ENCODE measurements at regions not wholly inside any gene's neighbourhood (a gene's known extent, or its start where the extent isn't known, plus 50 kb on each side); places are given as distances from the start of the nearest gene placed in this dataset.

- H3K36me3 ChIP-seq (ENCODE audit: low read depth), result no peaks in the 10 kb centered on the region
- TF ChIP-seq EZH2phosphoT487 (IDR thresholded peaks at IDR 0.05; ENCODE audit: insufficient read depth, low read depth) (no peak), EZH2 (IDR thresholded peaks at IDR 0.05; ENCODE audit: insufficient read depth, poor library complexity, severe bottlenecking) (no peak)
- H3K9me3 ChIP-seq (ENCODE audit: low read depth), result no peaks in the 10 kb centered on the region
- in situ Hi-C loops (cut with MboI), result no loop called here
- H3K79me2 ChIP-seq (ENCODE audit: insufficient read depth), result no peaks in the 10 kb centered on the region
- no peak for DNase-seq
- WGBS, 2 experiments (ENCODE audit: low coverage in 1 of 2, low lambda C conversion rate in 2 of 2, missing lambda C conversion rate in 2 of 2), result 71 to 93% methylated on average over 3 to 4 of the region's 4 CpGs
- no peak overlapping the region for H2AFZ ChIP-seq
- no peak overlapping the region for H3K9ac ChIP-seq
- H3F3A ChIP-seq (ENCODE audit: insufficient read depth), result no peaks in the 10 kb centered on the region
- no peak overlapping the region for H3K27ac ChIP-seq
- no peaks in the 10 kb centered on the region for H4K20me1 ChIP-seq (ENCODE audit: insufficient read depth)
- no peak overlapping the region for H3K4me2 ChIP-seq (ENCODE audit: unreplicated experiment)
- H3K27me3 ChIP-seq (replicated peaks; ENCODE audit: insufficient read depth), result no peaks in the 10 kb centered on the region
- no peak overlapping the region for H3K4me3 ChIP-seq
- H3K4me1 ChIP-seq (ENCODE audit: insufficient read depth), result no peaks in the 10 kb centered on the region
- no peaks in the 10 kb centered on the region for H3K9me2 ChIP-seq (ENCODE audit: insufficient read depth)
These were observed 467.4 kb upstream of the SORCS1 start for GRCh38 chr10:107631876-107632275.

- no peaks in the 10 kb centered on the region for H3K36me3 ChIP-seq (ENCODE audit: low read depth)
- no peaks in the 10 kb centered on the region for H3K9me2 ChIP-seq (ENCODE audit: insufficient read depth)
- H3F3A ChIP-seq (ENCODE audit: insufficient read depth), result no peaks in the 10 kb centered on the region
- TF ChIP-seq EZH2phosphoT487 (IDR thresholded peaks at IDR 0.05; ENCODE audit: insufficient read depth, low read depth), result no peak
- no peak for TF ChIP-seq EZH2 (IDR thresholded peaks at IDR 0.05; ENCODE audit: insufficient read depth, poor library complexity, severe bottlenecking)
- in situ Hi-C loops (cut with MboI), result no loop called here
- H3K4me1 ChIP-seq (ENCODE audit: insufficient read depth), result no peaks in the 10 kb centered on the region
- DNase-seq, result no peak
- H4K20me1 ChIP-seq (ENCODE audit: insufficient read depth), result no peaks in the 10 kb centered on the region
- 69 to 74% methylated on average over 3 of the region's 3 CpGs for WGBS, 2 experiments (ENCODE audit: low coverage in 1 of 2, low lambda C conversion rate in 2 of 2, missing lambda C conversion rate in 2 of 2)
- no peak overlapping the region for H3K4me2 ChIP-seq (ENCODE audit: unreplicated experiment)
- no peak overlapping the region for H3K4me3 ChIP-seq
- H3K9me3 ChIP-seq (ENCODE audit: low read depth), result peaks cover 4% of the 10 kb centered on the region
- no peaks in the 10 kb centered on the region for H3K27me3 ChIP-seq (replicated peaks; ENCODE audit: insufficient read depth)
- no peak overlapping the region for H3K9ac ChIP-seq
- H2AFZ ChIP-seq, result no peak overlapping the region
- no peak overlapping the region for H3K27ac ChIP-seq
- H3K79me2 ChIP-seq (ENCODE audit: insufficient read depth), result no peaks in the 10 kb centered on the region
These were observed 462.4 kb upstream of the SORCS1 start for GRCh38 chr10:107626862-107627261.

GRCh38 chr10:107623292-107623691, 458.8 kb upstream of the SORCS1 start:
- Histone ChIP-seq H3K36me3 (ENCODE audit: low read depth) (no peaks in the 10 kb centered on the region), H3K27me3 (replicated peaks; ENCODE audit: insufficient read depth) (no peaks in the 10 kb centered on the region), H4K20me1 (ENCODE audit: insufficient read depth) (no peaks in the 10 kb centered on the region), H3K79me2 (ENCODE audit: insufficient read depth) (no peaks in the 10 kb centered on the region), H3K9me2 (ENCODE audit: insufficient read depth) (0 out of 2 replicates have a peak, but pooled peaks cover 4% of the 10 kb centered on the region), H3K27ac (no peak overlapping the region), H3K9ac (no peak overlapping the region), H3K4me2 (ENCODE audit: unreplicated experiment) (no peak overlapping the region), H3K4me1 (ENCODE audit: insufficient read depth) (peaks cover 9% of the 10 kb centered on the region), H2AFZ (no peak overlapping the region), H3F3A (ENCODE audit: insufficient read depth) (peaks cover 8% of the 10 kb centered on the region; the same call in 1 of the 2 replicates), H3K4me3 (no peak overlapping the region), H3K9me3 (ENCODE audit: low read depth) (peaks cover 4% of the 10 kb centered on the region)
- in situ Hi-C loops (cut with MboI), result no loop called here
- TF ChIP-seq EZH2phosphoT487 (IDR thresholded peaks at IDR 0.05; ENCODE audit: insufficient read depth, low read depth) (no peak), EZH2 (IDR thresholded peaks at IDR 0.05; ENCODE audit: insufficient read depth, poor library complexity, severe bottlenecking) (no peak)
- DNase-seq, result no peak
- 67 to 69% methylated on average over 3 of the region's 3 CpGs for WGBS, 2 experiments (ENCODE audit: low coverage in 1 of 2, low lambda C conversion rate in 2 of 2, missing lambda C conversion rate in 2 of 2)

- Histone ChIP-seq H2AFZ (no peak overlapping the region), H3K79me2 (ENCODE audit: insufficient read depth) (no peaks in the 10 kb centered on the region), H3K36me3 (ENCODE audit: low read depth) (no peaks in the 10 kb centered on the region), H3K9ac (no peak overlapping the region), H3K4me2 (ENCODE audit: unreplicated experiment) (peak overlapping the region; percentile 7), H3K27me3 (replicated peaks; ENCODE audit: insufficient read depth) (no peaks in the 10 kb centered on the region), H3K4me1 (ENCODE audit: insufficient read depth) (peaks cover 45% of the 10 kb centered on the region), H3K9me2 (ENCODE audit: insufficient read depth) (0 out of 2 replicates have a peak, but pooled peaks cover 4% of the 10 kb centered on the region), H3K27ac (peak overlapping the region; percentile 61), H3K4me3 (no peak overlapping the region), H3F3A (ENCODE audit: insufficient read depth) (peaks cover 40% of the 10 kb centered on the region), H4K20me1 (ENCODE audit: insufficient read depth) (no peaks in the 10 kb centered on the region), H3K9me3 (ENCODE audit: low read depth) (no peaks in the 10 kb centered on the region)
- no peak for TF ChIP-seq EZH2 (IDR thresholded peaks at IDR 0.05; ENCODE audit: insufficient read depth, poor library complexity, severe bottlenecking)
- TF ChIP-seq EZH2phosphoT487 (IDR thresholded peaks at IDR 0.05; ENCODE audit: insufficient read depth, low read depth), result no peak
- no peak for DNase-seq
- in situ Hi-C loops (cut with MboI), result no loop called here
- 96 to 100% methylated on average over 1 of the region's 1 CpG for WGBS, 2 experiments (ENCODE audit: low coverage in 1 of 2, low lambda C conversion rate in 2 of 2, missing lambda C conversion rate in 2 of 2)
These were observed 454.6 kb upstream of the SORCS1 start for GRCh38 chr10:107619139-107619538.

- H3F3A ChIP-seq (ENCODE audit: insufficient read depth), result peaks cover 40% of the 10 kb centered on the region
- H3K4me2 ChIP-seq (ENCODE audit: unreplicated experiment), result peak overlapping the region; percentile 7
- H2AFZ ChIP-seq, result no peak overlapping the region
- H4K20me1 ChIP-seq (ENCODE audit: insufficient read depth), result no peaks in the 10 kb centered on the region
- H3K9me2 ChIP-seq (ENCODE audit: insufficient read depth), result 0 out of 2 replicates have a peak, but pooled peaks cover 4% of the 10 kb centered on the region
- peak; percentile 62 for DNase-seq
- no peak overlapping the region for H3K4me3 ChIP-seq
- no peak for TF ChIP-seq EZH2phosphoT487 (IDR thresholded peaks at IDR 0.05; ENCODE audit: insufficient read depth, low read depth)
- TF ChIP-seq EZH2 (IDR thresholded peaks at IDR 0.05; ENCODE audit: insufficient read depth, poor library complexity, severe bottlenecking), result no peak
- H3K4me1 ChIP-seq (ENCODE audit: insufficient read depth), result peaks cover 45% of the 10 kb centered on the region
- H3K9me3 ChIP-seq (ENCODE audit: low read depth), result no peaks in the 10 kb centered on the region
- H3K27ac ChIP-seq, result peak overlapping the region; percentile 61
- in situ Hi-C loops (cut with MboI), result no loop called here
- no peaks in the 10 kb centered on the region for H3K79me2 ChIP-seq (ENCODE audit: insufficient read depth)
- no peaks in the 10 kb centered on the region for H3K27me3 ChIP-seq (replicated peaks; ENCODE audit: insufficient read depth)
- WGBS, 2 experiments (ENCODE audit: low coverage in 1 of 2, low lambda C conversion rate in 2 of 2, missing lambda C conversion rate in 2 of 2), result 88 to 100% methylated on average over 1 of the region's 1 CpG
- no peaks in the 10 kb centered on the region for H3K36me3 ChIP-seq (ENCODE audit: low read depth)
- no peak overlapping the region for H3K9ac ChIP-seq
These were observed 454.0 kb upstream of the SORCS1 start for GRCh38 chr10:107618504-107618994.

Data from GM23248 (cell line).